Neutrophil (primary cell): ENCODE measurements at regions not wholly inside any gene's neighbourhood (a gene's known extent, or its start where the extent isn't known, plus 50 kb on each side); places are given as distances from the start of the nearest gene placed in this dataset.
A peak's percentile ranks its signal among the peaks of the same experiment; 100 is the strongest.
"Not testable (repeated sequence)": the region's sequence is repeated elsewhere in the genome, so short reads cannot be mapped to it uniquely, and the experiment has no call there.

Experiments
- H3K27ac ChIP-seq: fragments of 200-600 bp; sonication (generic); 2 replicates; pipeline ENCODE4 v1.5.1; 2016; ENCODE audit warnings: mild to moderate bottlenecking, moderate library complexity
- H3K27me3 ChIP-seq: fragments of 200-600 bp; sonication (generic); 2 replicates; pipeline ENCODE4 v1.6.0; 2016; ENCODE audit warnings: mild to moderate bottlenecking
- H3K36me3 ChIP-seq: fragments of 200-600 bp; sonication (generic); 2 replicates; pipeline ENCODE4 v1.5.1; 2017
- H3K4me1 ChIP-seq, 2 experiments: fragments of 200-600 bp in 1 of 2; sonication (generic) in 1 of 2; 1 replicate in 1 of 2; 2 replicates in 1 of 2; pipeline versions ENCODE4 v1.5.1 to v1.6.1; 2013 to 2016; ENCODE audit warnings: low read depth in 1 of 2, low read length in 1 of 2, mild to moderate bottlenecking in 1 of 2, moderate library complexity in 1 of 2; ENCODE audit not compliant: control insufficient read depth in 1 of 2, insufficient read depth in 1 of 2
- H3K4me3 ChIP-seq, 2 experiments: fragments of 200-600 bp in 1 of 2; sonication (generic) in 1 of 2; 1 replicate in 1 of 2; 2 replicates in 1 of 2; pipeline ENCODE4 v1.5.1; 2013 to 2016; ENCODE audit warnings: low read depth in 1 of 2, low read length in 1 of 2, mild to moderate bottlenecking in 1 of 2, moderate library complexity in 1 of 2
- H3K9me3 ChIP-seq: fragments of 200-600 bp; sonication (generic); 2 replicates; pipeline ENCODE4 v1.5.1; 2016
- TF ChIP-seq, protein P1 (sequence below): fragments of 200-600 bp; sonication (generic); IDR thresholded peaks from 2 replicates; pipeline ENCODE4 v1.5.1; 2016; ENCODE audit warnings: antibody characterized with exemption

- Histone ChIP-seq H3K9me3 (no peaks in the 10 kb centered on the region), H3K27me3 (no peaks in the 10 kb centered on the region), H3K36me3 (no peaks in the 10 kb centered on the region), H3K27ac (no peak overlapping the region), H3K4me1 (peaks cover 21 to 26% of the 10 kb centered on the region in 2 experiments), H3K4me3 (no peak overlapping the region)
- TF ChIP-seq, protein P1, sequence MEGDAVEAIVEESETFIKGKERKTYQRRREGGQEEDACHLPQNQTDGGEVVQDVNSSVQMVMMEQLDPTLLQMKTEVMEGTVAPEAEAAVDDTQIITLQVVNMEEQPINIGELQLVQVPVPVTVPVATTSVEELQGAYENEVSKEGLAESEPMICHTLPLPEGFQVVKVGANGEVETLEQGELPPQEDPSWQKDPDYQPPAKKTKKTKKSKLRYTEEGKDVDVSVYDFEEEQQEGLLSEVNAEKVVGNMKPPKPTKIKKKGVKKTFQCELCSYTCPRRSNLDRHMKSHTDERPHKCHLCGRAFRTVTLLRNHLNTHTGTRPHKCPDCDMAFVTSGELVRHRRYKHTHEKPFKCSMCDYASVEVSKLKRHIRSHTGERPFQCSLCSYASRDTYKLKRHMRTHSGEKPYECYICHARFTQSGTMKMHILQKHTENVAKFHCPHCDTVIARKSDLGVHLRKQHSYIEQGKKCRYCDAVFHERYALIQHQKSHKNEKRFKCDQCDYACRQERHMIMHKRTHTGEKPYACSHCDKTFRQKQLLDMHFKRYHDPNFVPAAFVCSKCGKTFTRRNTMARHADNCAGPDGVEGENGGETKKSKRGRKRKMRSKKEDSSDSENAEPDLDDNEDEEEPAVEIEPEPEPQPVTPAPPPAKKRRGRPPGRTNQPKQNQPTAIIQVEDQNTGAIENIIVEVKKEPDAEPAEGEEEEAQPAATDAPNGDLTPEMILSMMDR = no peak
These were observed 73.4 kb downstream of the FGD2 start for GRCh38 chr6:37078814-37079213.

DNA sequence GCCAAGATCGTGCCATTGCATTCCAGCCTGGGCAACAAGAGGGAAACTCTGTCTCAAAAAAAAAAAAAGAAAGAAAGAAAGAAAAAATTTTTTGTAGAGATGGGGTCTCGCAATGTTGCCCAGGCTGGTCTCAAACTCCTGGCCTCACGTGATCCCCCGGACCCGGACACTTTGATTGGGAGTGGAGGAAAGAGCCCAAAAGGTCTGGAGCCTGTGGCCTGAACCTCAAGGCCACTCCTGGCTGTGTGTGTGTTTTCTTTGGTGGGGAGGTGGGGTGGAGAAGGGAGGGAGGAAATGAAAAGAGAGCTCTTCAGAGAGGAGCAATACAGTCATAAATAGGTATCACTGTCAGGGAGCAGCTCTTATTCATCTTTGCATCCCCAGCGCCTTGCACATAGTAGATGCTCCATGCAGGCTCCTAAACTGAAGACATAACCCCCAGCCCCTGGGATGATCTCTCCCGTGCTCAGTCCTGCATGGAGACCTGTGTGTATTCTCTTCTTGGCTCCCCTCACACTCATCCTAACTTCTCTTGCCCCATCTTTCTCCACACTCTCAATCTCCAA lies 75.7 kb downstream of the FGD2 start:
- no peak overlapping the region for H3K27ac ChIP-seq
- no peaks in the 10 kb centered on the region for H3K9me3 ChIP-seq
- H3K4me3 ChIP-seq = no peak overlapping the region
- TF ChIP-seq, protein P1 = no peak
- H3K27me3 ChIP-seq = no peaks in the 10 kb centered on the region
- H3K36me3 ChIP-seq = no peaks in the 10 kb centered on the region
- peaks cover 43 to 49% of the 10 kb centered on the region in 2 experiments for H3K4me1 ChIP-seq

GRCh38 chr6:37082390-37083130 lies 77.1 kb downstream of the FGD2 start:
- Histone ChIP-seq H3K4me1 (peaks cover 43 to 53% of the 10 kb centered on the region in 2 experiments), H3K9me3 (no peaks in the 10 kb centered on the region), H3K27me3 (no peaks in the 10 kb centered on the region), H3K4me3 (peak overlapping the region; percentile 55 to 62), H3K27ac (peak overlapping the region; percentile 92), H3K36me3 (no peaks in the 10 kb centered on the region)
- TF ChIP-seq, protein P1 = no peak

DNA sequence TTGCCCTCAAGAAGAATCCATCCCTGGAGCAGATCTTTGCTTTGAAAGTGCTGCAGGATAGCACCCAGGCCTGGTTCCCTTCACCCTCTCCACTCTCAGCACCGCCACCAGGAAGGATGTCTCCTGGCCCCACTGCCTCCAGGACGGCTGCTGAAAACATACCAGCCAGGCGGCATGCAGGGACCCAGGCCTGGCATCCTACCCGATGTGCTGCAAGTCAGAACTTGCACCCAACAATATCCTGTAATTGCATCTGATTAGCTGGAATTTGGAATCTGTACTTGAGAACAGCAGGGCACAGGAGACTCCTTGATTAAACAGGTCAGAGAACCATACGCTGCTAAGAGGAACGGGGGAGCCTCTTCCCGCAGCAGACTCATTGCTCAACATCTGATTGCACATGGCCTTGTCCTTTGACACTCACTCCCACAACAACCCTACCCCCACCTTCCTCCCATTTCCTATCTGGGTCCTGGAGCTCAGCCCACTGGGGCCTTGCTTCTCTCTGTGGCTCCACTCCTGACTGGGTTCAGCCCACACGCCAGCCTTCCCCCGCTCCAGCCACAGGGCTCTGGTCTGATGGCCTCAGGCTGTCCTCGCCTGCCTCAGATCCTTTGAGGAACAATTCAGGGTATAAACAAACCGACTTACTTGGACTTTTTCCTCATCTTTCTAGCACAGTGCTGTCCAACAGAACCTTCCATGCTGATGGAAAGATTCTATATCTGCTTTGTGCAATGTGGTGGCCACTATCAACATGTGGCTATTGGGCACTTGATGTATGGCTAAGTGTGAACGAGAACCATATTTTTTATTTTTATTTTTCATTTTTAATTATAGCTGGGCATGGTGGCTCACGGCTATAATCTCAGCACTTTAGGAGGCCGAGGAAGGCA lies 78.0 kb downstream of the FGD2 start:
- Histone ChIP-seq H3K27ac (peak overlapping the region; percentile 92), H3K4me3 (peak overlapping the region; percentile 55 to 62), H3K27me3 (no peaks in the 10 kb centered on the region), H3K36me3 (no peaks in the 10 kb centered on the region), H3K4me1 (peaks cover 43 to 53% of the 10 kb centered on the region in 2 experiments), H3K9me3 (no peaks in the 10 kb centered on the region)
- TF ChIP-seq, protein P1 = no peak

GRCh38 chr6:37084665-37085064 lies 79.2 kb downstream of the FGD2 start:
- peak overlapping the region; percentile 92 for H3K27ac ChIP-seq
- not testable (repeated sequence) for H3K9me3 ChIP-seq, H3K36me3 ChIP-seq, H3K27me3 ChIP-seq
- peak overlapping the region in 1 of 2 experiments; percentile 0 for H3K4me3 ChIP-seq
- H3K4me1 ChIP-seq = peaks cover 43 to 53% of the 10 kb centered on the region in 2 experiments
